Putamen (tissue), 1 donor: ENCODE measurements at regions not wholly inside any gene's neighbourhood (a gene's known extent, or its start where the extent isn't known, plus 50 kb on each side); places are given as distances from the start of the nearest gene placed in this dataset.

Experiments
- DNase-seq: peaks from one replicate; pipeline ENCODE4 v3.0.0-alpha.2; 2016; ENCODE audit warnings: low spot score

DNA sequence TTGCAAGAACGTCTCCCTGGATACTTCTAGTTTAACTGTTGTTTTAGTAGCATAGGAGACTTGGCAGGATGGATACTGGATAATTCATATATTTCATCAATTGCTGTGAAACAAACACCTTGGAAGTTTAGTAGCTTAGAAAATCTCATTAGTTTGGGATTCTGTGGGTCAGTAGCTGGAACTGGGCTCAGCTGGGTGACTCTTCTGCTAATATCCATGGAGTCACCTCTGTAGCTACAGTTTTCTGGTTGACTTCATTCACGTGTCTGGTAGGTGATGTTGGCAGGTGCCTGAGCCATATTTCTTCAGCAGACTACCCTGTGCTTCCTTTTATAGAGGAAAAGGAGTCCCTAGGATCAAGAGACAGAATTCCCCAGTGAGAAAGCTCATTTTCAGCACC lies 208.9 kb upstream of the PFKP start:
- no peak for DNase-seq

- DNase-seq = no peak
Measured at GRCh38 chr10:2856598-2856997, 210.8 kb upstream of the PFKP start.

DNA sequence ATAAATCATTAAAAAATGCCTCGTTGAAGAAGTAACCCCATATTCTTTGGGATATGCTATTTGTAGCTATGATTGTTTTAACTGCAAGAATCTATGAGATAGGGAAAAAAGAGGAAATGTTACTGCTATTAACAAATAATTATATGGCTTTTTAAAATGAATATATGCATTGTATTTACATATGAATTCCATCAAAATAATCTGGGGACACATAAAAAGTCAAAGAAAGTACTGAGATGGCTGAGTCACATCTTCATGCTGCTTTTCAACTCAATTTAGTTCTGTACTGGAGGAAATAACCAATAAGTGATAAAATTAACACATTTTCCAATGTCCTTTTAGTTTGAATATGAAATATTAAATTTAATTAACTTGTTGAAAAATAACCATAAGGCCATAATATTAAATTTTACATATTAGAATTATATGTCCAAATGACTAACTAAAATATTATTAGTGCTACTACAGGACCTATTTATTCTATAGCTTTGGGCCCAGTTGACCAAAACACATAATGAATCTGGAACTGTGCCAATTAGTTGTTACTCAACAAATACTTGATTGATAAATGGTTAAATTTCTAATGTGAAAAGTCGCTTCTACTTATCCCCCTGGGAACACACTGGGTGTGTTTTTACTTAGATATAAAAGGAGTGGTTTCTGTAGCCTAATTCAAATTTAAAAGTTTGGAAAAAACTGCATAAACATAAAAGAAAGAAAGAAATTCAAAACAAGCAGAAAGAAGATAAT lies 214.6 kb upstream of the PFKP start:
- no peak for DNase-seq

GRCh38 chr10:2851566-2851965 lies 215.8 kb upstream of the PFKP start:
- DNase-seq = no peak

GRCh38 chr10:2850202-2850601 lies 217.1 kb upstream of the PFKP start:
- no peak for DNase-seq

DNA sequence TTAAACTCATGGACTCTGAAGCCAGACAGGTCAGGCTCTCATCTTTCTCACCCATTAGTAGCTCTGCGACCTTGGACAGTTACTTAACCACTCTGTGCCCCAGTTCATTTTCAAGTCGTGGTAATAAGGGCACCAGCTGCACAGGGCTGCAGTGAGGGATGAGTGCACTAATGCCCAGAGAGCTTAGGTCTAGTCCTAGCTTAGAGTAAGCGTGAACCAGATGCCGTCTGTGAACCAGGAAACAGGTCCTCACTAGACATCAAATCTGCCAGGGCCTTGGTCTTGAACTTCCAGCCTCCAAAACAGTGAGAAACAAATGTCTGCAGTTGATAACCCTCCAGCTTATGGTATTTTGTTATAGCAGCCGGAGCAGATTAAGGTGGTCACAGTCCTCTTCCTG lies 222.4 kb upstream of the PFKP start:
- DNase-seq = no peak

DNA sequence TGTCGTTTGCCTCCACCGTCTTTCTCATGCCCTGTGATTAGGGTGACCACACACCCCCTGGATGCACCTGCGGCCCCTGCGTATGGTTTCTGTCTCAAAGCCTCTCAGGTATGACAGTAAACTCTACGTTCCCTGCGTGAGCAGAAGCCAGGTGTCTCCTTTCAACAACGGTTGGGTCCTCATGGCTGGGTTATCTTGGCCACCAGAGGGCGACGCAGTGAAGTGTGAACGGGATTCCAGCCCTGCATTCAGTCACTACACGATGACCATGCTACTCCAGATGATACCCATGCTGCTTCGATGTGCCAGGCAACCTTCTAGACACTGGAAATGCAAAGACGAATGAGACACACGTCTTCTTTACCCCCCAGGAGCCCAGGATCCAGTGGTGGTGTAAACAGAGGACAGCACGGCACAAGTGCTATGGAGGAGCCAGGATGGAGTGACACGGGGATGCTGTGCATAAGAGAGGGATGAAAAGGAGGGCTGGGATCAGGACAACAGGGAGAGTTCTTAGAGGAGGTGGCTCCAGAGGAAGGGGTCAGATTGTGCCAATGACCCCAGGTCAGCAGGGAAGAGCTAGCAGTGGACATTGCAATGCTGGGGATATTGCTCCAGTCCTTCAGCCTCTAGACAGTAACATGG lies 228.1 kb upstream of the PFKP start:
- DNase-seq = no peak

- no peak for DNase-seq
Measured at GRCh38 chr10:2837674-2838073, 229.7 kb upstream of the PFKP start.

DNA sequence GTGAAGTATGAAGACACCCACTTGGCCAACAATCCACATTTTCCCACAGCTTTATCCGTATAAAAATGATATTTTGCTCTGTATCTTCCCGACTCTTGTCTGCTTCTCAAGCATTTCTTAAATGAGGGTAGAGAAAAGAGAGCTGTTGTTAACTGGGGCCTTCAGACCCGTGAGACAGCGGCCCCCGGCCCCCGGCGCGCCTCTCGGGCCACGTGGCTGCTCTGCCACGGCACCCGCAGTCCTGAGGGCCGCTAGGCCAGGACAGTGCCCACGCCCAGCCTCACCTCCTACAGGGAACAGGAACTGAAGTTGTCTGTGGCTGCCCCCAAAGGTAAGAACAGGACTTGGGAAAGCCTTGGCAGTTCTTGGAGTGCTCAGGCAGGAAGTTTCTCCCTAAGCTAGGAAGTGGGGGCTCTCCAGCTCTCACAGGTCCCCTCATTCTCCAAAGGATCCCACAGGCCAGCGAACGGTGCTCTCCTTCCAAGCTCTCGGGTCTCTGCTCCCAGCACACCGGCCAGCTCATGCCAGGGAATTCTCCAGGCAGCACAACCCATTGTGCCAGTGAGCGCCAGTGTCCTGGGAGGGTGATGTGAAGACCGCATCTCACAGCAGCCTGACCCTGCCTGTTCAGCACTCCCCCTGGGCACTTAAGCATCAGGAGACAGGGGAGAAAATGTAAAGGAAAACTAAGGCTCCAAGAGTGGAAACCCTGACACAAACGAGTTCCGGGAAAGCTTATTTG lies 230.3 kb upstream of the PFKP start:
- DNase-seq = no peak

DNA sequence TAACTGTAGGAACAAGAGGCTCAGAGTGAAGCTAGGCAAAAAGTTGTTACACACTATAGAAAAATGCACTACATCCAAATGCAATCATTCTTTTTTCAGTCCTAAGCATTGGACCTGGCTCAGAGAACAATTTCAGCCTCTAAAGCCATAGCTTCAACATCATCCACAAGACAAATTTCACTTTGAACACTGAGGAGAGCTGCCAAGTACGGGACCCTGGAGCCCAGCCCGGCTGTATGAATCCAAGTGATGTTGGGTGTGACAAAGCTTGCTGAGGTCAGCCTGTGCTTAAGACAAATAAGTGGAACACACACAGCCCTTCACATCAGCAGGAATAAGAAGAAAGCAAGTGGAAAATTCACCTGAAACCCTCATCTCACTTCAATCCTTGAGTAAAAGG lies 233.1 kb upstream of the PFKP start:
- DNase-seq = no peak

- DNase-seq = no peak
Measured at GRCh38 chr10:2831509-2831908, 235.8 kb upstream of the PFKP start.

- DNase-seq = no peak
Measured at GRCh38 chr10:2828741-2829140, 238.6 kb upstream of the PFKP start.

- DNase-seq = no peak
Measured at GRCh38 chr10:2826675-2827074, 240.7 kb upstream of the PFKP start.

- DNase-seq = no peak
Measured at GRCh38 chr10:2825841-2826240, 241.5 kb upstream of the PFKP start.

DNA sequence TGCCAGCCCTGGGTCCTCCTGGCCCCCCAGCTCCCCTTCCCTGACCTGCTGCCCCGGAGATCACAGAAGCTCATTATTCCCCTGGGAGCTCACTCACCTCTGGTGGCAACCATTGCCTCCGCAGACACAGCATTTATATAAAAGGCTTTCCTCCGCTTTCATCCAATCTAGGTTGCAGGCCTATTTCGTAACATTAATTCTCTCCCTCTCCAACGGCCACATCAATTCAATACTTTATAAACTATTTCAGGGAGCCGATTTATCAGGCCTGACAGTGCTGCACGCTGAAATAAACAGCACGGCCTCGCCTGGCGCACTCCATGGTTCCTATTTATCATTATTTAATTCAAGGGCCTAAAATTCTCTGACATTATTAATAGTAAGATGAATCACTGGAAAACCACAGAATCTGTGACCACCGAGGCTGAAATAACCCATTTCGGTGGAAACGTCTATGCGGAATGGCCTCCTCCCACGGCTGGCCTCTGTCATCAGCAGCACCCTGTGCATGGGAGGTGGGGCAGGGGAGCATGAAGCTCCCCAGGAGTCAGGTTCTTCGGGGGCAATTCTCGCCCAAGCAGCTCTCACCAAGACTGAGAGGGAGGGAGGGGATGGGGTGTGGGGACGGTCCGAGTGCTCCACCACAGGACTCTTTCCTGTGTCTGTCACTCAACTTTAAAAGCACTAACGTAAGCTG lies 249.3 kb upstream of the PFKP start:
- DNase-seq = no peak

DNA sequence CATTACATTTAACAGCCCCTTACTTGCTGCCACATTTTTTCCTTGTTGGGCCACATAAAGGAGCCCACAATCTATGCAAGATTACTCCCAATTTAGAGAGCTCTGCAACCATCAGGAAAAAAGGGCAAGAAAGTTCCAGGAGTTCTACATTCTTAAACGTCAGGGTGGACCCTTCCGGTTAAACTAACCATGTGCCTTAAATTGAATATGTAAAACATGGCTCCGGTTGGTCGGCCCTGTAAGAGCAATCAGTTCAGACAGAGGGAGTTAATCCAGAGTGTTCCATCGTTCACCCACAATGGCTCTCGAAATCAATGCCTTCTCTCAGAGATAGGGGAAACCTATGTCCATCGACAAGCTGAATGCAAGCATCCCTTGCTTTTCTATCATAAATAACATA lies 253.7 kb upstream of the PFKP start:
- DNase-seq = no peak

DNA sequence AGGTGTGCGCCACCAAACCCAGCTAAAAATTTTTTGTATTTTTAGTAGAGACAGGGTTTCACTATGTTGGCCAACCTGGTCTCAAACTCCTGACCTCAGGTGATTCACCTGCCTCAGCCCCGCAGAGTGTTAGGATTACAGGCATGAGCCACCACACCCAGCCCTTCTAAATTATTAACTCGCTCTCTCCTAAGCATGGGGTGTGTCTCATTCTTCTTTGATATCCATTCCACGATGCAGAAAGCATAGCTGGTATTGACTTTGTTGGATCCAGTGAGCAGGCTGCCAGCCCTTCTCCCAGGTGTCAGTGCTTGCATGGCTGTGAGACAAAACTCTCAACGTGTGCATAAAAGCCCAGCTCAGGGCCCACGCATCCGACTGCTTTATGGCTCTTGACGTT lies 254.1 kb upstream of the PFKP start:
- no peak for DNase-seq

DNA sequence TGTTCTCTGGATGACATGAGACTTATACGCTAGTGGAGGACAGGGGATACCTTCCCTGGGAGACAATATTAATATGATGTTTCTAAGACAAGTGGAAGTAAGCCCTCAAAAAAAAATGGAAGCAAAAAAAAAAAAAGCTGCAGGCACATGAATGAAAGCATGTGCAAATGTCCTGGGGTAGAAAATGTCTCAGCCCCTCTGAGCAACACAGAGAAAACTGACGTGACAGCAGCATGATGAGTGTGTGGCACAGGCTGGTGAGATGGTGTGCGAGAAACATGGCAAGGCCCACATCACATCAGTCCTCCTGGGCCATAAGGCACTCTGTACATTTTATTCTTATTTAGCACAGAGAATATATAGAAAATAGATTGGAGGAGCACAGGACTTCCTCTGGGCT lies 254.7 kb upstream of the PFKP start:
- DNase-seq = no peak

GRCh38 chr10:2800178-2800577 lies 267.2 kb upstream of the PFKP start:
- no peak for DNase-seq

DNA sequence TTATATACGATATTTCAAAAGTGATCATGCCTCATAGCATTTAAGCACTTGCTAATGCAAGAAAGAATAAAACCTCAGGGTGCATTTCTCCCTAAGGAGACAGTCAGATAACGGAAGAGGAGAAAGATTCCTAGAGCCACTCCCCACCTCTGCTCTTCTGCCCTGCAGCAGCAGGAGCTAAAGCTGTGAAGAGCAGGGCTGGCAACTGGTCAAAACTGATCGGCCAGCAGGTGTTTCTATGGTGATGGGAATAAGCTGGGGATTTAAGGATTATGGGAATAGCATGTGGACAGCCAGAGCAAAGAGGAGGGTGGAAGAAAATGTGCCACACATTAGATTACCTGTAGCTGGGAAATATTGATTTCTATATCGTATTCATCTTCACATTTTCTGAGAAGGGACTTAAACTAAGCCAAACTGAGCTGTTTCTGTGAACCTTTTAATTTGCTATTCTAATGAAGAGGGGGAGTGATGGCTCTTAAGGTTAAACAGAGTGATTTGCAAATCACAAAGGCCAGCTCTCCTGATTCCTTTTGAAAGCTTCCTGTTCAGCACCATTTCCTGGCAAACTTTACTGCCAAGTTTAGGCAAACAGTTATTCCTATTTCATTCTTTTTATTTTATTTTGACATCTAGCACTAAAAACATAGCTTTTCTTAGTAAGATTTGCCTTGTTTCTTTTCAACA lies 268.9 kb upstream of the PFKP start:
- DNase-seq = no peak

DNA sequence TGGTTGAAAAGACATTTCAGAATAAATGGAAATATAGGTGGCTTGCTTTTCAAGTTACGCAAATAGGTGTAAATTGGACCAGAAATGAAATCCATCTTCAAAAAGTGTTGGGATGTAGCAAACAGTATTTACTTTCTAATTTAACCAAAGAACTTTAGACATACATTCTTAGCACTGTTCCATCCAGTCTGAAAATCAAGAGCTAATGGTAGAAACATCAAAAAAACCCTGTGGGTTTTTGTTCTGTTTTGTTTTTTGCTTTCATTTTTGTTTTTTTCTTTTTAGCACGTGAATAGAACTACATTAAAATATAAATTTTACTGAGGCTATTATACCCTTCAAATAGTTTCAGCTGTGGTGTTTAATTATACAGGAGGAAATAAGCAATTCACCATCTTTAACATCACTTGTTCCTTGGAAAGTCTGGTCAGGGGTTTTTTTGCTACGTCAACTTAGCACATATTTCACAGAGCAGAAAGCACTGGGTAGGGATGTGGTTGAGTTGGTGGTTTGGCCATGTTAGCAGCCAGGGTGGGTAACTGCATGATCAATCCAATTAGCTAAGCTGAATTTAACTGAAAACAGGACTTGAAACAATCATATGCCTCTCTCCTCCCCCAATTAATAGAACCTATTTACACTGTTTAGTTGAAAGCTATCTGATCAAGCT lies 275.4 kb upstream of the PFKP start:
- no peak for DNase-seq
